ENCODE measurements at regions not wholly inside any gene's neighbourhood (a gene's known extent, or its start where the extent isn't known, plus 50 kb on each side); places are given as distances from the start of the nearest gene placed in this dataset.

DNA sequence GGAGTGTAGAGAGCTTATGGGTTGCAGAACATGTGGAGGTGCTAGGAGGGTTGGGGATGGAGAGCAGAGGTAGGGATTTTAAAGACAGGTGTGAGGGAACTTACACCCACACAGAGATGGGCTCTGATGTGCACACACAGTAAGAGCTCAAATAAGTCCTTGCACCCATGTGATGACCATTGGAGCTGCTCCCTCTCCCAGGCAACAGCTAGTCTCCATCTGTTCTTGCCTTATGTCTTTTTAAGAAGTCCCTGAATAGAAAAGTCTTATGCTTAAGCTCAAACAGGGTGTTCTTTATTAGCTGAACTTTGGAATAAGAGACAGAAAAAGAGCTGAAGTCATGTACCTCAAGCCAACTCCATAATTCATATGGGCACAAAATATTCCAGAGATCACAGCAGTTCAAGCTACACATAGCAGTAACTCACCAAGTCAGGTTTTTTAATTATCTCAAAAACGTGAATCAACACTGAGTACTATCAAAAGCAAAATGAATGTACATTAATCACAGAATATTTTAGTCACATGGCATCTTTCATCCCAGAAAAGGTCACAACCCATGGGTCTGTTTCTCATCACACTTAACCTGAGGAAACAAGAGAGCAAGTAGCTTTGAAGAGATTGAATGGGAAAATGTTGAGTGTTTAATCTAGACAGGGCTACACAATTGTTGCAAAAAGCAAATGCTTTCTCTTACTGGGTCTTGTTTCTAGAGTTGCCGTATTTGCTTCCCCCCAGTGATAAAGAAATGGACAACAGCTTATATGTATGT lies 1513.6 kb upstream of the SEL1L start:
- TF ChIP-seq, protein P1, sequence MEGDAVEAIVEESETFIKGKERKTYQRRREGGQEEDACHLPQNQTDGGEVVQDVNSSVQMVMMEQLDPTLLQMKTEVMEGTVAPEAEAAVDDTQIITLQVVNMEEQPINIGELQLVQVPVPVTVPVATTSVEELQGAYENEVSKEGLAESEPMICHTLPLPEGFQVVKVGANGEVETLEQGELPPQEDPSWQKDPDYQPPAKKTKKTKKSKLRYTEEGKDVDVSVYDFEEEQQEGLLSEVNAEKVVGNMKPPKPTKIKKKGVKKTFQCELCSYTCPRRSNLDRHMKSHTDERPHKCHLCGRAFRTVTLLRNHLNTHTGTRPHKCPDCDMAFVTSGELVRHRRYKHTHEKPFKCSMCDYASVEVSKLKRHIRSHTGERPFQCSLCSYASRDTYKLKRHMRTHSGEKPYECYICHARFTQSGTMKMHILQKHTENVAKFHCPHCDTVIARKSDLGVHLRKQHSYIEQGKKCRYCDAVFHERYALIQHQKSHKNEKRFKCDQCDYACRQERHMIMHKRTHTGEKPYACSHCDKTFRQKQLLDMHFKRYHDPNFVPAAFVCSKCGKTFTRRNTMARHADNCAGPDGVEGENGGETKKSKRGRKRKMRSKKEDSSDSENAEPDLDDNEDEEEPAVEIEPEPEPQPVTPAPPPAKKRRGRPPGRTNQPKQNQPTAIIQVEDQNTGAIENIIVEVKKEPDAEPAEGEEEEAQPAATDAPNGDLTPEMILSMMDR (IDR thresholded peaks at IDR 0.05): no peak
- no peak for DNase-seq

DNA sequence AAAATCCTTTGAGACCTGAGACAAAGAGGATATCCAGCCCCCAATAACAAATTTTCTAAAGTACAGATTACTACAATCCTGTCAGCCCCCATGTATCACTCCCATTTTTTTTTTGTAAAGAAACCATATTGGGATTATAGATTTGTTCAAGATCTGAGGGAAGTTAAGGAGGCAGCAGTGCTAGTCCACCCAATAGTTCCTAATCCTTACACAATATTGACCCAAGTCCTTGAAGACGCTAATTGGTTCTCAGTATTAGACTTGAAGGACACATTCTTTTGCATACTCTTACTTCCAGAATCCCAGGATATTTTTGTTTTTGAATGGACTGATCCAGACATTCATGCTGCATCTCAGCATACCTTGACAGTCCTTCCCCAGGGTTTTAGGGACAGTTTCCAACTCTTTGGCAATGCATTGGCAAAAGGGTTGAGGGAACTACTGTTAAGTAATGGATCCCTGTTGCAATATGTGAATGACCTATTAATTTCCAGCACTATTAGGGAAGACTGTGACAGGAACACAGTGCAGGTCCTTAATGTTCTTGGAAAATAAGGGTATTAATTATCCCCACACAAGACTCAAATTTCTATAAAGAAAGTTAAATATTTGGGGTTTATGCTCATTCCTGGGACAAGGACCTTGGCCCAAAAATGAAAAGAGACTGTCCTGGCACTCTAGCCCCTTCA lies 1519.5 kb upstream of the SEL1L start:
- no peak for ATAC-seq
- FAIRE-seq: no peak

More for the DNA sequence above, 1513.6 kb upstream of the SEL1L start:
- no peak for FAIRE-seq
- Histone ChIP-seq H3K27ac (no peak overlapping the region), H3K36me3 (no peaks in the 10 kb centered on the region), H3K4me3 (no peak overlapping the region), H3K9me3 (no peaks in the 10 kb centered on the region), H3K27me3 (no peaks in the 10 kb centered on the region), H3K4me1 (no peaks in the 10 kb centered on the region)
- ATAC-seq: no peak
- intact Hi-C loops (cut with DNase I): no loop called here
- WGBS, 2 donors: 38 to 46% methylated on average over 2 of the region's 2 CpGs

DNA sequence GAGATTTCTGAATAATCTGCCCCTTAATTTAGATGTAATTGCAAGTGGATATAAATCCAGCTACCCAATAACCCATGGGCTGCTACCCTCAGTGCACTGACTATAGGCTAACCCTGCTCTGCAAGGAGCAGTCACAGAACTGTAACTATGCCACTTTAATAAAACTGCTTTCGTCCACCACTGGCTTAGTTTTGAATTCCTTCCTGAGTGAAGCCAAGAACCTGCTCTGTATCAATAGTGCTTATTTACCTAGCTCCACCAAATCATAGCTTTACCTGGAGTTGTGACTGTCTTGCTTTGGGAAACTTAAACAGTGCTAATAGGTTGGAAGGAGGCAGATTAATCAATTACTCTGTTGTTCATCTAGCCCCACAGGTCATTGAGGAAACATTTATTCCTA lies 1524.4 kb upstream of the SEL1L start:
- FAIRE-seq (no peak), DNase-seq (no peak), ATAC-seq (peak in 1 of 4 donors; percentile 68)
- H3K4me1 ChIP-seq: no peaks in the 10 kb centered on the region
- TF ChIP-seq, protein P1 (IDR thresholded peaks at IDR 0.05): no peak
- intact Hi-C loops (cut with DNase I): no loop called here
- H3K27ac ChIP-seq: no peak overlapping the region
- 21 to 32% methylated on average over 1 of the region's 1 CpG for WGBS, 2 donors
- no peaks in the 10 kb centered on the region for H3K27me3 ChIP-seq
- no peaks in the 10 kb centered on the region for H3K9me3 ChIP-seq
- no peak overlapping the region for H3K4me3 ChIP-seq
- H3K36me3 ChIP-seq: no peaks in the 10 kb centered on the region

More for the DNA sequence above, 1519.5 kb upstream of the SEL1L start:
- no peak for DNase-seq
- H3K9me3 ChIP-seq: no peaks in the 10 kb centered on the region
- no peak overlapping the region for H3K27ac ChIP-seq
- no peaks in the 10 kb centered on the region for H3K36me3 ChIP-seq
- intact Hi-C loops (cut with DNase I): no loop called here
- 85 to 88% methylated on average over 1 of the region's 1 CpG for WGBS, 2 donors
- H3K27me3 ChIP-seq: no peaks in the 10 kb centered on the region
- no peaks in the 10 kb centered on the region for H3K4me1 ChIP-seq
- TF ChIP-seq, protein P1 (IDR thresholded peaks at IDR 0.05): no peak
- H3K4me3 ChIP-seq: no peak overlapping the region

DNA sequence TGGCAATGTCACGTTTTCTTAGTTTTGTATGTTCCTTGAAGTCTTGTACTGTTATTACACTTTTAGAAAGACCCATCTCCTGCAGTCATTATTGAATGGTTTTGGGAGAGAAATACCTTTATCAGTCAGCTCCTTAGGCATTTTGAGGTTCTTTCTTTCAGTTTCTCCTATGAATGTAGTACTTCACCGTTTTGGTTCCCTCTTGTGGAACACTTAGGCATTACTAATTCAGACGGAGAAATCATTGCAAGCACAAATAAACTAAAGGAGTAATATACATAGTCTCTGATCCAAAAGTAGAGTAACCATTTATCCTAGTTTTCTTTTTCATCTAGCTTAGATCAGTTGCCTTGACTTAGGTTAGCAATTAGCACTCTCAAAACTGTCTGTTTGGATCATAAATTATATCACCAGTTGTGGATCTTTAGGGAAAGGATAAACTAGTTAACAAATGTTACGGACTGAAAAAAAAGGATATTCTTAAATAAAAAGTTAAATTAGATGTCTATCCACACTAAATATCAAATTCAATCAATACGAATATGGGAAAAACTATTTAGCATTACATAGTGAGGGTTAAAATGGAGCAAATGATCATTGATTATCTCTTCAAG lies 1538.3 kb upstream of the SEL1L start:
- Histone ChIP-seq H3K9me3 (no peaks in the 10 kb centered on the region), H3K36me3 (no peaks in the 10 kb centered on the region), H3K4me3 (no peak overlapping the region), H3K27me3 (no peaks in the 10 kb centered on the region), H3K4me1 (no peaks in the 10 kb centered on the region), H3K27ac (no peak overlapping the region)
- peak in 1 of 4 donors; percentile 50 for ATAC-seq
- no peak for FAIRE-seq
- no peak for DNase-seq
- WGBS, 2 donors: 43 to 55% methylated on average over 5 of the region's 5 CpGs
- intact Hi-C loops (cut with DNase I): no loop called here
- TF ChIP-seq, protein P1 (IDR thresholded peaks at IDR 0.05): no peak
